GM18508 (cell line): ENCODE measurements at regions not wholly inside any gene's neighbourhood (a gene's known extent, or its start where the extent isn't known, plus 50 kb on each side); places are given as distances from the start of the nearest gene placed in this dataset.

Experiments
- ATAC-seq: cut with Tn5 transposase; IDR thresholded peaks from one replicate; pipeline ENCODE4 v1.9.1; 2021; ENCODE audit warnings: moderate number of reproducible peaks; ENCODE audit not compliant: insufficient read depth, unreplicated experiment

DNA sequence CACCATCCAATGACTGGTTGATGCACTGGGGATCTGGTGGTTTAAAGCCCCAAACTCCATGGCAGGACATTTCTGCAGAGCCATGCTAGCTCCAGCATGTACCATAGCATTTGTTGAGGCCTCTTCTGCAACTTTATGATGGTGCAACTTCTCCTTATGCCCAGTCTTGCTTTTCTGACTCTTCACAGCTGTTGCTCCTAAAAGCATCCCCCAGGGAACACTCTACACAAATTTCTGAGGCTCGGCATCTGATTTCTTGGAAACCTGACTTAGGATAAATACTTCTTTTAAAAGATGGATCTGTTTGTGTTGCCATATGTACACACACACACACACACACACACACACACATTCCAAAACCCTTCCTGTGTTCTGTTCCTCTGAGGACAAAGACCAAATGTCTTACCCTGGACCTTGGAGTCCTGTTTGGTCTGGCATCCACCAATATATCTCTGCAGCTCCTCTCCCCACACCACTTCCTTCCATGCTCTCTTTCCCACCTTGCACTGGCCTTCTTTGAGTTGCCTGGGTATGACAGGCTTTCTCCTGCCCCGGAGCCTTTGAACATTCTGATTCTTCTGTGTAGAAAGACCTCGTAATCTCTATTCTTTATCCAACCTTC lies 388.5 kb upstream of the ZNF507 start:
- no peak for ATAC-seq

DNA sequence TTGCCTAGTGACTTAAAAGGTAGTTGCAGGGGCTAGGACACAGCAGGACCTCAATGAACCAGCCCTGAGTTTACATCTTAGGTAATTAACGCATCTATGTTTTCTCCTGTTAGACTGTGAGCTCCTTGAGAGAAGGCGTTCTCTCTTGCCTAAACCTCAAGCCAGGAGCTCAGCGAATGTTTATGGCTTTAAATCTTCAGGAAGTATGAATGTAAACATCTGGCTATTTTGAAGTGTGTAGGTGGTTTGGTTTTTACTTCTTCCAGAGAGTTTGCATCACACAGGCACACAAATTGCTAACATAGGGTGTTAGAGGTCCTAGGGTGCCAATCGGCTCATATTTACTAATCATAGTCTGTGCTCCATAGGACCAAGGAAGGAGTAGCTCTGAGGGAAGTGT lies 387.7 kb upstream of the ZNF507 start:
- ATAC-seq: no peak

DNA sequence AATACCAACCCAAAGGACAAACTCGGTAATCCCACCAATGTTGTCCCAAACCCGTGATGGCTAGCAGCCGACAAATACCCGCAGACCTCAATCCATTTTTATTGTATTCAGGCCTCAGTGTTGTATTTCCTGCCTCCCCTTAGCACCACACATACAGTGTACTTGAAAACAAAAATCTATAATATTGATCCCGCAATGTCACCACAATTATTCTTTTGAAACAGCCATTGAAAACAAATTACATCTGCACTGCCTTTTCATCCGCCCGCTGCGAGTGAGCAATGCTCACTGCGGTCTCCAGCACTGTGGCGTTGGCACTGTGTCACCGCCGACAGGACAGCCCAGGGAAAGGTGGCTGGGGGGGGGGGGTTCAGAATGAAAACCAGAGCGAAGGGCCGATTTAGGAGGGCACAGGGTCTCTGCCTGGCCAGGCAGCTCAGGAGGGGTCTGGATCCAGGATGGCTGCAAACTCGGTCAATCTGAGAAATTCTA lies 385.8 kb upstream of the ZNF507 start:
- ATAC-seq: no peak

DNA sequence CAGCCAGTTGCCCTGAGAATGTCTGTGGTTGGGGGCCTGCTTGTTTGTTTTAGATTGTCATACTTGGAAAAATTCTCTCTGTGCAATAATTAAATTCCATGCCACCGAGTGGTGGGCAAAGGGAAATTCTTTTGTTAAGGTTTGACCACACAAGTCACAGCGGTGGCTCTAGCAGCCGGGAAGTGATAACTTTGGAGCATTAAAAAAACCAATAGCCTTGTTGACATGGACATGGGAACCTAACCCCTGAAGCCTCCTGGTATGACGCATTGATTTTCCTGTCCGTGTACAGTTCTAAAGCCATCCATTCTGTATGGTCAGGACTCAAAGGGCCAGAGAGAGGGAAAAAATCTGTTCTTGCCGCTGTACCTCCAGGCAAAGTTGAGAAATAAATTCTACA lies 384.9 kb upstream of the ZNF507 start:
- ATAC-seq: no peak

DNA sequence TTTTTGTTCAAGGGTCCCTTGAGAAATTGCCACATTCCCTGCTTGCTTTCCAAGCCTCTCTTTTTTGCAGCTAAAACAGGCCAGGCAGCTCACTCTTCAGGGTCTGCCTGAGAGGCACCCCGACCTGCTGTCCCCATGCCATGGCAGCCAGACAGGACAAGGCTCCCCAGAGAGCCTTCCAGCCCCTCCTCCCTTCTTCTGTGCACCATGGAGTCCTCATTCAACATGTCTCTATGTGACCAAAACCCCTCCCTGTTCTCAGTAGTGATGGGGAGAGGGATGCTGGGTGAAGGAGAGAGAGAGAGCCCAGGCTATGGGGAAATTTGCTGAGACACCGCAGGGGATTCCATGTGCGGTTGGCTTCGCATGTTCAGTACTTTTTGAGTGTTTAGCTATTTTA lies 384.2 kb upstream of the ZNF507 start:
- ATAC-seq: no peak

DNA sequence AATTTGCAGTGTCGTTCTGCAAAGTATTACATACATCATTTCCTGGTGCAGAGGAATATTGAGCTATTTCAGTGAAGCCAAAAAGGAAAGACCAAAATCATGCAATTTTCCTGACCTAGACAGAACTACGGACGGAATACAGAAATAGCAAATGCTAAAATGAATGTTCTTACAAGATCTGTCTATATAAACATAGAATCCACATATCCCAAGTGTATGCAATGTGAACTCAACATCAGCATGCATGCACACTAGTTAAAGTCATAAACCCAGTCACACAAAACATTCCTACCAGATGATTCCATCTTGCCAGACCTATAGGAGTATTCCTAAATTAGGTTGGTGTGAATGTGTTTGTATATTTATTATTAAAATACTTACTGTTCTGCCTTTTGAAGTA lies 383.7 kb upstream of the ZNF507 start:
- no peak for ATAC-seq

DNA sequence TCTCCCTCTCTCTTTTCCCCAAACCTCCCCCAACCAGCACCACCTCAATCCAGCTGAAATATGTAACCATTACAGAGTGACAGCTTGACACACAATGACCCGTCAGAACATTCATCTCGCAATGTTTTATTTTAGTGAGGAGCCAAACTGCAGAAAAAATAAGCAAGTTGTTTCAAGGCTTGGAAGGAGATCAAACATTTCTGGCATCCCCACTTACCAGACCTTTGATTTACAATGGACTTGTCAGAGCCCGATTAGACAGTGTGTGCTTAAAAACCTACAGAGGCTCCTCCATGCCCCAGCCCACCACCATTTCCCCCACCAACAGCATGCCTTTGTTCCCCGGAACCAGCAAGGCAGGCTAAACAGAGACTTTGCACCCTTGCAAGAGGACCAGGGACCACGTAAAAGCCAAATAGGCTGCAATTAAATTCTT lies 382.8 kb upstream of the ZNF507 start:
- ATAC-seq: no peak

DNA sequence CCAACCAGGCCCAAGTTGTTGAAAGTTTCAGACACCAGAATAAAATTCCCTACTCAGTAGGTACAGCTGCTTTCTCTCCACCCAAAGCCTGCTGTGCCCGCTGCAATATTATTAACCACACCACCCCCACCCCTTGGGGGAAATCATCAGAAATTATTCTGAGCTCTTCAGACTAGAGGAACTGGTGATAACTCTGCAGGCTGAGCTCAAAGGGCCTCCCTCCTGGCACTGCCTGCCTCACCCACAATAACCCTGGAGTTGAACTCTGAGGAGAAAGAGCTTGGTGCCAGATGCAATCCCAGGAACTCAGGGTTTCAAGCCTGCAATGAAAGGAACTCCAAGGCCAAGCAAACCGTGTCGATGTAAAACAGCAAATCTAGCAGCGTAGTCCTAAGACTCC lies 381.7 kb upstream of the ZNF507 start:
- ATAC-seq: no peak

DNA sequence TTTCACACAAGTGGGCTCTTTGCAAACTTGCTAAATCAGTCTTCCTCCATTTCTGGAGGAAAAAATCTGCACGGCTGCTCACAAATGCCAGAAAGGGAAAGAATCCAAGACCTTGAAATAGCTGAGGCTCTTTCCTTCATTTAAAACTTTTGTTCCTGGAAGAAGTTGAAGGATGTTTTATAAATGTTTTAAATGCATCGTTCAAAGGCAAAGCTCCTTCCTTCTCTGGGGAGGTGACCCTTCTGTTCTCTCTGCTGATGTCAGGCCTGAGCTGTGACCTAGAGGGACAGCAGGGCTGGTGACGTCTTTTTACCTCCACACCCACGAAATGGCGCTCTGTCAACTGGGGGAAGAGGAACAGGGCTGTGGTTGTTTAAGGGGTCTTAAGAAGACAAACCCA lies 376.4 kb upstream of the ZNF507 start:
- no peak for ATAC-seq

DNA sequence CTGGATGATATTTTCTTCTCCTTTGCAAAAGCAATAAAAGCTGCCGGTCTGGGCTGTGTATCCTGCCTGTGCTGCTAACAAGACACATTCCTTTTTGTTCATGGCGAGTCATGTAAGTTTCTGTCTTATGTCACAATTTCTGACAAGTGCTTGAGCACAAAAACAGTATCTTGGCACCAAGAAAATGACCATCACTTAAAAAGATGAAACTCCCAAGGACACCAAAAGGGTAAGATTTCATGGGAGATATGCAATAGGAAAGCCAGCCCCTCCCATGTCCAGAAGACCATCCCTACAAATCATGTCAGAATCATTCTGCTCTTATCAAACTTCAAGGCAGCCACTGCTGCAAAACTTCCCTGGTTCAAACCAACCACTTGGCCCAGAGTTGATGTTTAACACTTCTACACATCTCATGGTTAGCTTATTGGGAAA lies 375.4 kb upstream of the ZNF507 start:
- no peak for ATAC-seq

DNA sequence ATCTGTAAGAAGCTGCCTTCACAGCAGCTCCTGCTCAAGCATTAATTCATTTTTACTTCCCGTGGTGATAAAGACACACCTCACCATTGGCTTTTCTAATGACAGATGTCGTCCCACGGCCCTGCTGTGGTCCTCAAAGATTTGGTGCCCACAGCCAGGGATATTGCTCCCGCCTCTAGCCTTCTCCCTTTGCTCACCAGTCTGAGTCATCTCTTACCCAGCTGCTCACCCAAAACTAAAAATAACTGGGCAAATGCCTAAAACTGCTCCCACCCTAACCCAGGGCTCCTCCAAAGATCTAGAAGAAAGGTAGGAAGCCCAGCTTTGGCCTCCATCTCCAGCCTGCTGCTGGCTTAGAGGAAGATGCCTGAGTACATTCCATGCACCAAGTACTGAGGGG lies 371.1 kb upstream of the ZNF507 start:
- no peak for ATAC-seq

DNA sequence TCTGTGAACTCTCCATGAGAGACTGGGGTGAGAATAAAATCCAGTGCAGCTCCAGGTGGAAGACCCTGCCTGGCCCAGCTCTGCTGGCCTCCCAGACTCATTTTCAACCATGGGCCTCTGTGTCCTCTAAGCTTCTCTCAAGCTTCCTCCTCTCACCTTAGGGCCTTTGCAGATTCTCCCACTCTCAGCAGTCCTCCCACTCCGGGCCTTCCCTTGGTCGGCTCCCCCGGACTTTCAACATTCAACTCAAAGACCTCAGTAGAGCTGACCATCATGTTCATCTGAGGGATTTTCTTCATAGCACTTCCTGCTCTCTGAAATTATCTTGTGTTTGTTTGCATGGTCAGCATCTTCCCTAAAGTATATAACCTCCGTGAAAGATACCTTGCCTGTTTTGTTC lies 370.5 kb upstream of the ZNF507 start:
- ATAC-seq: no peak

DNA sequence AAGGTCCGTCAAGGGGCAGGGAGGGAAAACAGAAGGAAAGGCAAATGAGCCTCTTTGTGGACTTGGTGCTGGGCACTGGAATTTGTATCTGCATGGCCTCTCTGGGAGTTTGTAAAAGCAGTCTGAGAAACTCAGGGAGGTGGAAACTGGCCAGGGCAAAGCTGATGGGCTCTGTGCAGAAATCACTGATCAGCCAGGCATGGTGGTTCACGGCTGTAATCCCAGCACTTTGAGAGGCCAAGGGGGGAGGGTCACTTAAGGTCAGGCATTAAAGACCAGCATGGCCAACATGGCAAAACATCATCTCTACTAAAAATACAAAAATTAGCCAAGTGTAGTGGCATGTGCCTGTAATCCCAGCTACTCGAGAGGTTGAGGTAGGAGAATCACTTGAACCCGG lies 369.9 kb upstream of the ZNF507 start:
- ATAC-seq: no peak

DNA sequence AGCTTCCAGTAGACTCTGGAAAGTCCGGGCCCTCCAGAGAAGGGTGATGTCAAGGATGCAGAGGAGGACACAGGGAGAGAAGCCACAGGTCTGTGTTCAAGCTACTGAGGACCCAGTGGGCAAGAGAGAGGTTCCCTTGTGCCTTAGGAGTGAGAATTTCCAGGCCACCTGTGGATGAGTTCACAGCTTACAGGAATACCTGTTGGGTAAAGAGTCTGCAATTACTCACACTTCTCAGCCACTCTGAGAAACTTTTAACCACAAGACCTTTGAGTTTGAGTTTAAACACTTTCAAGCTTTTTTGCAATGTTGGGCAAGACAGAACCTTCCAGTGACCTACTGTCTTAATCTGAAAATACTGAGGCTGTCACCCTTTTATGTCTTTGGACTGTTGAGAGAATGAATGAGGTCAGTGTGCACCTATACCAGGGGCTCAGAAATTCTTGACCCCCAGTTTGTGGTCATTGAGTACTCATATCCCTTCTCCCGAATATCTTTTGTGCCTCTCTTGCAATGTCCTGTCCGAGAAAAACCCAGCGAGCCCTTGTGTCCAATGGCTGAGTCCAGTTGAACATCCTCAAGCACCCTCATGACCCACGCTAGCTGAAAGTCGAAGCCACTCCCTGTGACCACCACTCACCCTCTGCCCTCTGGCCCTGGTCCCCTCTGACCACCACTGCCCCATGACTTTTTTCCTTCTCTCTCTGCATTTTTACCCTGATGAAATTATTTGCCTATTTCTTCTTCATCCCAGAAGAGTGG lies 368.5 kb upstream of the ZNF507 start:
- ATAC-seq: no peak

DNA sequence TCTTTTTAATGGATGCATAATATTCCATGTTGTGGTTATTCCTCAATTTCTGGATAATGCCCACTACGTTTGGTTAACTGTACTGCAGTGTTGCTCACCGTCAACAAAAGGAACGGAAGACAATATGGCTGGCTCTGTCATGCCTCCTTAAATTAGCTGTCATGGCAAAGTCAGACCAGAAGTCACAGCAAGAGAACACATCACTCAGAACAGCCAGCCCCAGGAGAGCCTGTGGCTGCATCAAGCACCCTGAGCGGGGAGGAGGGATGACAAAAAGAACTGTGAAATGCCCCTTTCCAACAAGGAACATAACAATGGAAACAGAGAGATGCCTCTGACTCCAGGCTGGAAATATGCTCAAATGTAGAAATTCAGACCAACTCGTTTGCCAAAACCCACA lies 366.0 kb upstream of the ZNF507 start:
- no peak for ATAC-seq

DNA sequence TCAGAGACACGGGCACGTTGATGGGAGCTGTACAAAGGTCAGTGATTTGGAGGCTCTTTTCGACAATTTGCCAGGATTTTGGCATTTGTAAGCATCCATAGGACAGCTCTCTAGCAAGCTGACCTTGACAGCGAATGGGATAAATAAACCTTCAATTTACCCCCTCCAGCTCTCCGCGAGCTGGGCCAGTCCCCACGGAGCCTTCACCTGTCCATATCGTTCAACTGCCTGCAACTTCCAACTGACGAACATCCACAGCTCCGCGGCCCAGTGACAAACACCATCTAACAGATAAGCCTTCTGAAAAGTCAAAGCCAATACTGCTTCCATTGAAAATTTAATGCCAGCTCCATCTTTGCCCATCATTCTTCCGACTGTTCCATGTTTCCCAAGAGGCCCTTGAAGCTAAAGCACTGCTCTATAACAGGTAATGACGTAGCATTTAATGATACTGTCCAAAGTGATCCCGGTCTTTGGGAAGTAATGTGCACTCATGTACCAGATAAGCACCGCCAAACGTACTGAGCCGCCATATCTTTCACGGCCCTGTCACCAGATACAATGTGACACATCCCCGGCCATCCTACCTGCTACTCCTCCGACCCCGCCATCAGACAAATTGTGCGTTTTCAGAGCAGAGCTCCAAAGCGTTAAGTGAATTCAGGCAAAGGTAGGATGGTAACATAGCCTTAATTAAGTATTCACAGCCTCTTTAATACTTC lies 365.3 kb upstream of the ZNF507 start:
- ATAC-seq: no peak

DNA sequence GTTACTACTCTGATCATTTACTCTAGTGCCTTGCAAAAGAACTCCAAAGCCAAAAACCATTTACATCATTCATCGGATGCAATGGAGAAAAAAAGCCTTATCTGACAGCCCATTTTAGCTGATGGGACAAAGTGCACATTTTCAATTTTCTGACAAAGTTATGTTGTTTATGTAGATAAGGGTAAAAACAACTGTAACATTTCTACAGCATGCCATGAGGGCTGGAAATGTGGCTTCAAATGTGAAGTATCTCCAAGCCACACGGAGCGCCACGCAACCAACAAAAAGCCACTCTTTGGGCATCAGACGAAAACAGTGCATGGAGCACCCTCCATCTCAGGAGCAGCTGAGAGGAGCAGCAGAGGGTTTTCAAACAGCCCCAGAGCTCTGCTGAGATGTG lies 364.6 kb upstream of the ZNF507 start:
- no peak for ATAC-seq

DNA sequence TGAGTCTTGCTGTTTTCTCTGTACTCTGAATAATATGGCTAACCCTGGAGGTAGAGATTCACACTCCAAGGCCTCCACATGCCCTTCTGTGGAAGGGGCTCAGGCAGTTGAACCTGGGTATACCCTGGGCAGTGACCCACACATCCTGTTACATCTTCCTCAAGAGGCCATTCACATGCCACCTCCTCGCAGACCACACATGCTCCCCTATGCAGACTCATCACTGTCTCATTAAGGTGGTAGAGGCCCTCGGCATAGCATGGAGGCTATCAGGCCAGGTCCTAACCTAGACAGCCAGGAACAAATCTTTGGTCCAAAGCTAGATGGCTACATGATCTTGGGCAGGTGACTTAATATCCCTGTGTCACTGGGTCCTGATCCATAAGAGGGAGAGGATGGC lies 363.9 kb upstream of the ZNF507 start:
- ATAC-seq: no peak

DNA sequence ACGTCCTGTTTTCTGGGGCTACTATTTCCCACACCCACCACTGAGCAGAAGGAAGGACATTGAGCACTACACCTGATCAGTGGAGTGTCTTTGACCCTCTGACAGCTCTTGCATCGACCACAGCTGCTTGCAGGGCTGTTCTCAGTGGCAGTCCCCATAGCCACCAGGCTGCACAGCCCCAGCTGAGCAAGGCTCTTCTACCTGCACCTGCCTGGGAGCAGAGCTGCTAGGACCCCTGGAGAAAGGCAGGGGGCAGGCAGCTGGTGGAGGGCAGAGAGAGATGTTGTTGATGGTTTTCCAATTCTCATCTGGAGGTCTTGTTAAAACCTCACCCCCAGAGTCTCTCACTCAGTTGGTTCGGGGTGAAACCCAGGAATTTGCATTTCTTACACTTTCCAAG lies 361.8 kb upstream of the ZNF507 start:
- no peak for ATAC-seq

DNA sequence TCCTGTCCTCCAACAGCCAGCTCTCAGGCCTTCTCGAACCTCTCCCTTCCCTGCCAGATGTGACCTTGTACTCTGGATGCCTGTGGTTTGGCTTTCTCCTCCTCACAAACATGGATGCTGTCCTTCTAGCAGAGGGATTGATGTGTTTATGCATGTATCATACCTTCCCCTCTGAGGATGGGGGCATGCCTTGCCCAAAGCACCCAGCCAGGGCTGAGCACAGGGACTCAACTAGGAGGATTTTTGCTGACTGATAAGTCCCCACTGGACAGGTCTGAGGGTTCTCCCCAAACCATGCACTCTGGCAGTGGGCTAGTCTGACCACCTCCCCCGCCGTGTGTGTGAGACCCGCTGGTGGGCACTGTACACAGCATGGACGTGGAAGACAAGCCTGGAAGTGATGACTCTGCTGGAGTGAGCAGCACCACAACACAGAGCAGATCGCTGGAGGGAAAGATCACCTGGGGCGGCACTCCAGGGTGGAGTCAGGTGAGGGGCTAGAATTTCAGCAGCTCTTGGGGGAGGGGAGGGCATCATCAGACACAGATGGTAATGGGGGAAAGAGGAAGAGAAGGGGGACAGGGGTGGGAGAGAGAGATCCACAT lies 360.3 kb upstream of the ZNF507 start:
- ATAC-seq: no peak

DNA sequence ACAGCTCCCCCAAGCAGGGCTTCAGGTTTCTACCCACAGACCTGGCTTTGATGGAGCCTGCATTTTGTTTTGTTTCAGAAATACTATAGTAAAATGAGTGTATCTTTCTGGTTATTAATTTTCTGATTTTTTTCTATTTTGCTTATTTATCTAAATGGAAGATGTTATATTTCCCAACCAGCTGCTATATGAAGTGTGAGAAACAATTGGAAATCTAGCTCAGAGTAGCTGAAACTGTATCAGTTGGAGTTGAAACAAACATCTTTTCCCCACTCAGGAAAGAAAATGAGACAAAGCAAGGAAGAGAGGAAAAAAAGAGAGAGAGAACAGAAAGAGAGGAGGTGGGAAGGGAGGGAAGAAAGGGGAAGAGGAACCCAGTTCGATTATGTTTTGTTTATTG lies 358.5 kb upstream of the ZNF507 start:
- ATAC-seq: no peak
